IPS DF 19.7 (cell line): ENCODE measurements at regions not wholly inside any gene's neighbourhood (a gene's known extent, or its start where the extent isn't known, plus 50 kb on each side); places are given as distances from the start of the nearest gene placed in this dataset.

Experiments
- DNase-seq: peaks from one replicate; pipeline ENCODE4 v3.0.0-alpha.2; 2013; ENCODE audit warnings: low read depth, low spot score

GRCh38 chr14:84399296-84399910, 1130.5 kb upstream of the FLRT2 start:
- no peak for DNase-seq

- no peak for DNase-seq
These were observed 1128.3 kb upstream of the FLRT2 start for GRCh38 chr14:84401631-84402030.

GRCh38 chr14:84403585-84403984, 1126.4 kb upstream of the FLRT2 start:
- DNase-seq, result peak; percentile 20

GRCh38 chr14:84404246-84404645, 1125.7 kb upstream of the FLRT2 start:
- DNase-seq, result no peak

- no peak for DNase-seq
These were observed 1120.5 kb upstream of the FLRT2 start for GRCh38 chr14:84409435-84409834.

- DNase-seq, result no peak
These were observed 1119.6 kb upstream of the FLRT2 start for GRCh38 chr14:84410344-84410743.

GRCh38 chr14:84420221-84420620, 1109.7 kb upstream of the FLRT2 start:
- DNase-seq, result no peak

- DNase-seq, result no peak
These were observed 1108.3 kb upstream of the FLRT2 start for GRCh38 chr14:84421621-84422020.

- DNase-seq, result no peak
These were observed 1104.0 kb upstream of the FLRT2 start for GRCh38 chr14:84425968-84426367.

GRCh38 chr14:84432676-84433075, 1097.3 kb upstream of the FLRT2 start:
- no peak for DNase-seq

GRCh38 chr14:84433961-84434360, 1096.0 kb upstream of the FLRT2 start:
- no peak for DNase-seq

- no peak for DNase-seq
These were observed 1094.1 kb upstream of the FLRT2 start for GRCh38 chr14:84435820-84436324.

GRCh38 chr14:84436528-84436927, 1093.4 kb upstream of the FLRT2 start:
- DNase-seq, result no peak

- DNase-seq, result no peak
These were observed 1087.4 kb upstream of the FLRT2 start for GRCh38 chr14:84442521-84442920.

GRCh38 chr14:84445486-84445885, 1084.5 kb upstream of the FLRT2 start:
- no peak for DNase-seq

GRCh38 chr14:84446250-84446649, 1083.7 kb upstream of the FLRT2 start:
- DNase-seq, result no peak

- no peak for DNase-seq
These were observed 1076.5 kb upstream of the FLRT2 start for GRCh38 chr14:84453307-84453950.

- no peak for DNase-seq
These were observed 1075.8 kb upstream of the FLRT2 start for GRCh38 chr14:84454114-84454513.

- DNase-seq, result no peak
These were observed 1073.0 kb upstream of the FLRT2 start for GRCh38 chr14:84456946-84457345.

- DNase-seq, result no peak
These were observed 1071.1 kb upstream of the FLRT2 start for GRCh38 chr14:84458881-84459280.

- DNase-seq, result no peak
These were observed 1064.1 kb upstream of the FLRT2 start for GRCh38 chr14:84465880-84466279.

GRCh38 chr14:84468153-84468552, 1061.8 kb upstream of the FLRT2 start:
- no peak for DNase-seq

GRCh38 chr14:84477996-84478395, 1051.9 kb upstream of the FLRT2 start:
- no peak for DNase-seq
